ENCODE measurements at regions not wholly inside any gene's neighbourhood (a gene's known extent, or its start where the extent isn't known, plus 50 kb on each side); places are given as distances from the start of the nearest gene placed in this dataset.
"Not testable (repeated sequence)": the region's sequence is repeated elsewhere in the genome, so short reads cannot be mapped to it uniquely, and the experiment has no call there.

DNA sequence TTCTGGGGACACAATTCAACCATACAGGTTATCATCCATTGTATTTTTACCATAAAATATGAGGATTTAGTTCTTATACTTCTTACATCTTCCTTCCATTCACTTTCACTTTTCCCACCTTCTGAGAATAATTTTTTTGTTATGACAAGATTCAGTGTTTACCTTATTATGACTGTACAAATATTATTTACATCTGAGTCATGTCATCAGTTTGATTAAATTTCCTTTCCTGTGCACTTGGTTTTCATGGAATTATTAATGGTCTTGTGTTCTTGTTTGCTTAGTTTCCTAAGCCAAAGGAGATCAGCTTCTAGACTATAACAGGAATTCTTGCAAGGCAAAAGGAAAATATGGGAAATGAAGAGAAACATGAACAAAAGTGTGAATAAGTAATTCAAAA is 366.5 kb downstream of the TMEM38B start:
- no peak for DNase-seq

- no peak for DNase-seq
Observed at GRCh38 chr9:106062250-106062649, 367.9 kb downstream of the TMEM38B start.

DNA sequence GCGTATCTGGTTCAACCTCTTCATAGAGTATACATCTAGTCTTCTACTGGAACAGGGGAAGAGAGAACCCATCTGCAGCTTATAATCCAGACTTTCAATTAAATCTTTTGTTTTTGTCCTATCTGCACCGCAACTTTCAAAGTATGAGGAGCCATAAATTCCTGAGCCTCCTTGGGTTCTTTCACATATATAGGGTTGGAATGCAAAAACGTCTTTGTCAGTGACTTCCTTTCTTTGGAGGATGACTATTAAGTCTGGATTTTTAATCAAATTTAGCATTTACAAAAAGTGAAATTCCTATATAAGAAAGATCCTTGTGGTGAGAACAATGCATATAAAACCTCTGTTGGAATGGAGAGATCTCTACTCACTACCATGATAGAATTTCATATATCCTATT is 370.8 kb downstream of the TMEM38B start:
- DNase-seq: no peak

GRCh38 chr9:106065579-106066214 is 371.4 kb downstream of the TMEM38B start:
- no peak for DNase-seq

DNA sequence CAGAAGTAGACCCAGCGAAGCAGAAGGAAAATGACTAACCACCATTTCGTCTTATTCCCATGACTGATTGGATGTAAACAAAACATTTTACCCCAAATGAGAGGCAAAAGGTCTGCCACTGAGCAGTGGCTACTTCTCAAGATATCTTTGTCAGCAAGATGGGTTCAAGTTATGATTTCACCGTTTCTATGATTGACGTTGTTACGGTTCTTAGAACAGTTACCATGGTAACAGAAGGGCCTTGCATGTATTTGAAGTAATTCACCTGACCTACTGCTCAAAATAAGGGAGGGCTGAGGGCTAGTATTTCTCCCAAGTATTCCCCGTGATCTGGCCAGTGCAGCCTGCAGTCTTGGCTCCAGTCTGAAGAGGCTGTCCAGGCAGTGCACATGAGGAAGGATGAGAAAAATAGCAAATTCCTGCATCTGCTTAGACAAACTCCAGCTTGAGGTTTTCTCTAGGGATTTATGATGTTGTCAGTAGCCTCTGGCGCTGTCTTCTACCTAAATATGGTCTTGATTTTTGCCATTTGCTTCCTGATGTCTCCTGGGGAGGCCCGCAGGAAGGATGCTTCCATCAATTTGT is 372.7 kb downstream of the TMEM38B start:
- DNase-seq: no peak

DNA sequence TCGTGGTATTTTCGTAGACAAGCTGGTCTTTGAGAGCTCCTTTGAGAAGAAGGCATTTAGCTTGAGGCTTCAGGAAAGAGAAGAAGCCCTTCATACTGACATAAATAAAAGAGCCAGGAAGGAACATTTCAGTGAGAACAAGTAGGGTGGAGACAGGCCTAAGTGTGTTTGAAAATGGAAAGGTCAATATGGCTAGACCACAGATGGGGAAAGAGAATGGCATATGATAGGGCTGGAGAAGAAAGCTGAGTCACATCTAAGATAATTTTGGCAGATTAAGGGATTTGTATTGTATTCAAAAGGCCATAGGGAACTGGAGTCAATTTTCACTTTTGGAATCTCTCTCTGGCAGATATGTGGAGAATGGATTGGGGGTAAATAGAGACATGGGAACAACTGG is 374.9 kb downstream of the TMEM38B start:
- DNase-seq: no peak

GRCh38 chr9:106072421-106072820 is 378.1 kb downstream of the TMEM38B start:
- no peak for DNase-seq

DNA sequence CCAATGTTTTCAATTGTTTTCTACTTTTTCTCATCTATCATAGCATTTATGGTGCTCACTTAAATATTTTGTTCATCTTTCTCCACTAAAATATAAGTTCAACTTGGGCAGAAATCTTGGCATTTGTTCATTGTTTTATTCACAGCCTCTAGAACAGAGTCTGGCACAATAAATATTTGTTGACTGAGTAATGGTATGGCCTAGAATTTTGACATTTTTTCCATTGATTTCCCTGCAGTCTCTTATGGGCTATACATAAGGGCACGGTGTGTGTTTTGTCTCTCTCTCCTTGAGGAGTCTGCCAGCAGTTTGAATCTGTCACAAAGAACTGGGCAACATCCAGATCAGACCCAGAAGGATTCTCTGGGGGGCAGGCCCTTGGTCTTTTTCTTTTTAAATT is 379.7 kb downstream of the TMEM38B start:
- no peak for DNase-seq

GRCh38 chr9:106075236-106075959 is 381.1 kb downstream of the TMEM38B start:
- DNase-seq: no peak

DNA sequence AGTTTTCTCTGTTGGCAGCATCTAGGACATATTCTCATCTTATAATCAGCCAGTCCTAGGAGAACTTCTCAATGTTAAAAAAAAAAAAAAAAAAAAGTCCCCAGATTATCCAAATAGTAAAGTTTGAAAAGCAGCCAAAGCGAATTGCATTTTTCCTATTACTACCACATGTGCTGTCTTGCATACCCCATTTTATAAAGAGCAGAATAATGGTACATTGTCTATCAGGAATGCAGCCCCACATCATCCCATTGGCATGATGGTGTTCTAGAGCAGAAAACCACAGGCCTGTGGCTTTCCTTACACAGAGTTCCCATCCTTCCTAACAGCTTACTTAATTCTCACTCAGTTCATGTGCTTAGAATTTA is 381.6 kb downstream of the TMEM38B start:
- DNase-seq: no peak

DNA sequence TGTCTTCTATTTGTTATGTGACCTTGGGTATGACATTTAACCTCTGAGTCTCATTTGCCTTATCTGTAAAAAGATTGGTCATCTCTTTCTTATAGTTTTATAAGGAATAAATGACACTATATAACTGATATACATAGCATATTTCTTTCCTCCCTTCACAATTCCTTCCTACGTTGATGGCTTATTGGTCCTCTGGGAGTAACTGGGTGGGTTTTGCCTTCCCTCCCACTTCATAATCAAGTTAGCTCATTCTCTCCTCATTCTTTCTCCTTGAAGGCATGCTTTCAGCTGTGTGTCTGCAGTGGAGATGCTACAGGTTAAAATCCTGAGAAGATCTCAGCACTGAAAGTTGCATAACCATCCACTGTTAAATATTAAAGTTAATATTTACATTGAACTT is 382.4 kb downstream of the TMEM38B start:
- DNase-seq: no peak

DNA sequence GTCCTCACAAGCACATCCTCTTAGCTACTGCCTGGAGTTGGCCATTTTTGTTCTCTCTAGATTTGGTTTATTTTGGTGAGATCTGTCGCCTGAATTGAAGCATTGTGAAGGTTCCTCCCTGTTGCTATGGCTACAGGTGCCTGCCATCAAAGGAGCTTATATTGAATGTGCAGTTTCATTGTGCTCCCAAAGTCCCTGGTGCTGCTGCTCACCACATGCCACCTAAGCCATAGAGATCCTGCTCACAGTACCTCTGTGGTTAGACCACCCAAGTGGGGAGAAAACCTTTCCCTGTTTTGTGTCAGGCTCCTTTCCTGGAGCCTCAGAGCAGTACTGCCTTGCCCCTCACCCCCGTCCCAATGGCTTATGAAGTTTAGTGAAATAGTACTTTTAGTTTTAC is 383.4 kb downstream of the TMEM38B start:
- DNase-seq: no peak

DNA sequence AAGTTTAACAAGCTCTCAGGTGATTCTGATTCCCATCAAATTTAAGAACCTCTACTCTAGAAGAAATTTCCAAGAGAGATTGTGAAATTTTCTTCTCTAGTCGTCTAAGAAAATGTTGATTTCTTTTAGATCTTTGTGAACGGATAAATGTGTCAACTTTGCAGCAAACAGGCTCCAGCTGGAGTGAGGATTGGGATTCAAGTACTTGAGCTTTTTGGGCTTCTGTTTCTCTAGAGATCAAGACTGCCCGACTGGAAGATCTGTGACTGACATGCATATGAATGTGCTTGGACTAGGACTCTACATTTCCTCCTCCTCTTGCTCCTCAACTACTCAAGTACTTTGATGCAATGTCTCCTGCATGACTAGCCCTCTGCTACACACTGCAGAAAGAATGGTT is 388.3 kb downstream of the TMEM38B start:
- no peak for DNase-seq

- no peak for DNase-seq
Observed at GRCh38 chr9:106084702-106085101, 390.4 kb downstream of the TMEM38B start.

GRCh38 chr9:106085479-106085878 is 391.1 kb downstream of the TMEM38B start:
- no peak for DNase-seq

GRCh38 chr9:106092083-106092482 is 397.7 kb downstream of the TMEM38B start:
- DNase-seq: no peak

- DNase-seq: no peak
Observed at GRCh38 chr9:106102821-106103220, 408.5 kb downstream of the TMEM38B start.

DNA sequence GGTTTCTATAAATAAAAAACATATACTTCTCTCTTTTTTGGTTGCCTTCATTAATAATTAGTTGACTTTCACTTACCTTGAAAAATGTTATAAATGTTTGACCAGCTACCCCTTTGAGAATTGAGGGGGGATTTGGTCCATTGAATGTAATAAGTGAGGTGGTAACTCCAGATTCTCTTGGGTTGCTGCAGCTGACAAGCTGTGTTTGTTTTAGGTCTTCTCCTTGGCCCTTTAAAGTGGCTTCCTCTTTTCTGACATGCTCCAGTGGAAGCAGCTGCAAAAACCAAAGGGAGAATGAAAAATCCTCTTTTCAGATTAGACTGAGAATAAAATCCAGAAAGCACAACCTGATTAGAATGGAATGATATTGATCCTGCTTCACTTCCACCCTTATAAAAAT is 410.5 kb downstream of the TMEM38B start:
- no peak for DNase-seq

DNA sequence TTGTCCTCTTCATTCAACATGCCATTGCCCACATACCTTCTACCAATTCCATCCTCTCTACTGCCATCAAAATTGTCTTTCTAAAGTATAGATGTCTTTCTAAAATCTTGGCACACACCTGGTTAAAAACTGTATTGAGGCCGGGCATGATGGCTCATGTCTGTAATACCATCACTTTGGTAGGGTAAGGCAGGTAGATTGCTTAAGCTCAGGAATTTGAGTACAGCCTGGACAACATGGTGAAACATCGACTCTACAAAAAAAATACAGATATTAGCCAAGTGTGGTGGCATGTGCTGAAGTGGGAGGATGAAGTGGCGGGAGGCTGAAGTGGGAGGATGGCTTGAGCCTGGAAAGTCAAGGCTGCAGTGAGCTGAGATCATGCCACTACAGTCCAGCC is 412.1 kb downstream of the TMEM38B start:
- no peak for DNase-seq

GRCh38 chr9:106107716-106108115 is 413.4 kb downstream of the TMEM38B start:
- no peak for DNase-seq

DNA sequence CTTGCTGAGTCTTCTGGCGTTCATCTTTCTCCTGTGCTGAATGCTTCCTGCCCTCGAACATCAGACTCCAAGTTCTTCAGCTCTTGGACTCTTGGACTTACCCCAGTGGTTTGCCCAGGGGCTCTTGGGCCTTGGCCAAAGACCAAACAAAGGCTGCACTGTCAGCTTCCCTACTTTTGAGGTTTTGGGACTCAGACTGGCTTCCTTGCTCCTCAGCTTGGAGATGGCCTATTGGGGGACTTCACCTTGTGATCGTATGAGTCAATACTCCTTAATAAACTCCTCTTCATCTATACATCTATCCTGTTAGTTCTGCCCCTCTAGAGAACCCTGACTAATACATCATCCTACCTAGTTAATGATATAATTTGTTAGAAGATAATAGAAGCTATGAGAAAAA is 415.4 kb downstream of the TMEM38B start:
- DNase-seq: not testable (repeated sequence)

DNA sequence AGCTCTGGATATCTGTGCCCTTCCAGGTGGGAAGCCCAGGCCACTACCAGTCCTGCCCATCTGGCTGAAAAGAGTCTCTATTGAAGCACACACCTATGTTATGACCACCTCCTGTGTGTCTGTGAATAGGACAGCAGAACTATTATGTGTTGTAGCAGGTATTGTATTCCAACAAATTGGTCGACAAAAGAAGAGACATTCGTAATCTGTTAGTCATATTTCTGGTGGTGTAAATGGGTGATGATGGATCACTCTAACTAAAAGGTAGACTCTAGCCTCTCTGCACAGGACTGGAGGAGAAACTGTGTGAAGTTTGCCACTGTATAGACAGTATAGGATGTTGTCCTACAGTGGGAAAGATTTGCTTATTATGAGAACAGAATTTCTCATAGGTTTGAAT is 416.1 kb downstream of the TMEM38B start:
- DNase-seq: no peak

DNA sequence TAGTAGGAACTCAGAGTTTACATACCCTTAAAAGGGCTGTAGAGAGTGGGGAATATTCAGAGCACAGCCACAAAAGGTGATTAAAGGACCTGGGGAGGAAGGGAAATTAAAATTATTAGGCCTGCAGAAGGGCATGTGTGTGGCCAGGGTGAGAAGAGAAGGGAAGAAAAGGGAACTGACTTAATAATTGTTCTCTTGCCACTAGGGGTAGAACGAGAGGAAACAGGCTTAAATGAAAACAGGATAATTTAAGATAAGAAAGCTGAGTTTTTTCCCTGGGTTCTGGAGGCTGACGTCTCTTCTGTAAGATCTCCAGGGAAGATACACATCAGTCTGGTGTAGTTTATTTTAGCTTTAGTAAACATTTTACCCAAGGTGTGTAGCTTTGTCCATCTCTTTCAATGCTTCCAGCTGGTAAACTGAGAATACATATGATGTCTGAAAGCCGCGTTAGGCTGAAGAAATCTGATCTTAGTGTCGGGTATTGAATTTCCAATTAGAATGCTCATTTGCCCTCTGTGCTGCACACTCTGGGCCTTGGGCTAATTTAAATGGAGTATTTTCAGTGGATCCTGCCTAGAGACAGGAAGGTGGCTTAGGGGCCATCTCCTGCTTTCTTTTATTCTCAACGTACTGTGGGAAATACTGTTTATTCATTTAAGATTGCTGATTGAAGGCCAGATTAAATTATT is 416.8 kb downstream of the TMEM38B start:
- DNase-seq: peak; percentile 45

- no peak for DNase-seq
Observed at GRCh38 chr9:106112935-106113334, 418.6 kb downstream of the TMEM38B start.
